HG03342 (cell line): ENCODE measurements at regions not wholly inside any gene's neighbourhood (a gene's known extent, or its start where the extent isn't known, plus 50 kb on each side); places are given as distances from the start of the nearest gene placed in this dataset.
"Not testable (repeated sequence)": the region's sequence is repeated elsewhere in the genome, so short reads cannot be mapped to it uniquely, and the experiment has no call there.

Experiments
- ATAC-seq: cut with Tn5 transposase; IDR thresholded peaks from one replicate; pipeline ENCODE4 v1.9.1; 2021; ENCODE audit warnings: mild to moderate bottlenecking, moderate library complexity; ENCODE audit not compliant: unreplicated experiment

DNA sequence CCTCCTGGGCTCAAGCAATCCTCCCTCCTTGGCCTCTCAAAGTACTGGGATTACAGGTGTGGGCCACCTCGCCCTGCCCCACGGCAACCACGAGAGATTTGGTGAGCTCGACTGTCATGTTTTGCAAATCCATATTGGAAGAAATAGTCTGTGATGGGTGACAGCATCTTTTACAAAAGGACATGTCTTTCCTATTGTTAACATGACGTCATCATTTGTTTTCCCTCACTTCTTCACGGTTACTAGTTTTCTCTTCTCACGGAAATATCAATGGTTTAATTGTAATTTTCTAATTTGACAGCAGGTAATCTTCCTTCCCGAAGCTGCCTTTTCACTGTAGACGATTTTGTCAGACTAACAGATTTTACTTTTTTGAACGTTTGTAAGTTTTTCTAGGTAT is 110.8 kb upstream of the GREM2 start:
- no peak for ATAC-seq

DNA sequence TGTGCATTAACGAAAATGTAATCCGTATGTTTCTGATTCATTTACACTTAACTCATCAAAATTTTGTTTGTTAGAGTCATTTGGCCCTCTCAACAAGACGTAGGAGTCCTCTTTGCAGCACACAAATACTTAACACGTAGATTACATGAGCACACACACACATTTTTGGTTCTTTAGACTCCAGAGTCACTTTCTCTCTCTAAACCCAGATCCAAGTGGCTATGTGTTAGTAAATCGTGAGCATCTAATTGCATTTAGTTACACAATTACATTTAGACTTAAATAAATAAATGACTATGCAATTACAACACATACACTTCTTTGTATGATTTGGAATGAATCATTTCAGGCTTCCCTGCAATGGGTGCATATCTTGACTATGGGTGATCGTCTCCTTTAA is 109.0 kb upstream of the GREM2 start:
- ATAC-seq = no peak

DNA sequence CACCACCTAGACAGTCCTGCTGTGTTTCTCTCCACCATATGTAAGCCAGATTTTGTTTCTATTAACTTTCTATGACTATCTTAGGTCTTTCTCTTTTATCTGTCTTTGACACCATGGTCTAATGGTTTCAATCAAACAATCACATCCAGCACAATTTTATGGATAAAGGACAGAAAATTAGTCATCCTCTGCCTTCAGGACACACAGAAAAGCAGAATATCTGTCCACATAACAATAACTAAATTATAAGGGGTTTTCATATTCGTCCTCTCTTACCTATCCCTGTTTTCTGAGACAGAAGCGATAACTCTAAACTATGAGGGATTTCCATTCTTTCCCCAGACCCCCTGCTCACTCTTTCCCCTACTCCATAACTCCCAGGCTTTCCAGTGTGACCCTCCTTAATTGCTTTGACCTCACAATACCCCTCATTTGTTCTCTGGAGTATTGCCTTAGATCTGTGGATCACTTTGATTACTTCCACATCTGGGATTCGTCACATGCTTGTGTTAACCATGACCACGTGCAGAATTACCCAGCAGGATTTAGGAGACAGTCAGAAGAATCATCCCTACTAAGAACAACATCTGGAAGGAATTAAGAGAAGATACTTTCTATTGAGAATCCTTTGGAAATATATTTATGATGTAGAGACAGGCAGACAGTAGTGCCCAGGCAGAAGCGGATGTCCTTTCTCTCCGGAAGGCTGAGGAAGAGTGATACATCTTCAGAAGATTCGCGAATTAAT is 108.2 kb upstream of the GREM2 start:
- ATAC-seq = no peak

DNA sequence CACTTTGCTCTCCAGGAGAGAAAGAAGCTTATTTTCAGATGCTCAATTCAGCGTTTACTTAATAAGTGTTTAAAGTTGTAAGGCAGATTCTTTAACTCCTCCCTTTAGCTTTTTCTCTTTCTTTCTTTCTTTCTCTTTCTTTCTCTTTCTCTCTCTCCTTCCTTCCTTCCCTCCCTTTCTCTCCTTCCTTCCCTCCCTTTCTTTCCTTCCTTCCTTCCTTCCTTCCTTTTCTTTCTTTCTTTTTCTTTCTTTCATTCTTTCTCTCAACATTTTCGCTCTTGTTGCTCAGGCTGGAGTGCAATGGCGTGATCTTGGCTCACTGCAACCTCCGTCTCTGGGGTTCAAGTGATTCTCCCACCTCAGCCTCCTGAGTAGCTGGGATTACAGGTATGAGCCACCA is 104.6 kb upstream of the GREM2 start:
- not testable (repeated sequence) for ATAC-seq

DNA sequence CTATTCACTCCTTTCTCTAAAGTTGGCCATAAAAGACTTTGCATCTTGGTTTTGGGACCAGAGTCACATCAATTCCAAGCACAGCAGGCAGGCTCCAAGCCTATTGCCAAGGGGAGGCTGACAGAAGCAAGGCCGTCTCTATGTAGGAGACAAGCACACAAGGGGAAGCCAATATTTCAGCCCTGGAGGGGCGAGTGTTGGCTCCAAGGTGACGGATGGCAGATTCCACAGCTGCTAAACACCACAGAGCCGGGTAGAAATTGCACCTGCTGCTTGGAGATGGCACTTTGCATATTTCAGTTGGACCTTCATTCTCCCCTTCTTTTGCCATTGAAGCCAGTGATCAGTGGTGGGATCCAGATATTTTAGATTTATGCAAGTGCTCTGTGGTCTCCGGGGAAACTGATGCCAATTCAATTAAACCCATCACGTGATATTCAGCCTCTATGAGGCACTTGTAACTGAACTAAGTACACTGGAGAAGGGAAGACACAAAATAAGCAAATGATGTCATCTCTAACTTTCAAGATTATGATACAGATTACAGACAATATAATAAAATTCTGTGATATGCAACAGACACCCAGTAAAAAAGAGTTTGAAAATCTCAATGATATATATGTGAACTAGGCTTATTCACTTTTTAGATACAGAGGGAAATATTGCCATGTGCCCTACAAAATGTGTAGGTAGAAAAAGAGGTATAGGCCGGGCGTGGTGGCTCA is 102.8 kb upstream of the GREM2 start:
- no peak for ATAC-seq

- no peak for ATAC-seq
Observed at GRCh38 chr1:240712014-240712731, 100.2 kb upstream of the GREM2 start.

- no peak for ATAC-seq
Observed at GRCh38 chr1:240711020-240711419, 99.1 kb upstream of the GREM2 start.

DNA sequence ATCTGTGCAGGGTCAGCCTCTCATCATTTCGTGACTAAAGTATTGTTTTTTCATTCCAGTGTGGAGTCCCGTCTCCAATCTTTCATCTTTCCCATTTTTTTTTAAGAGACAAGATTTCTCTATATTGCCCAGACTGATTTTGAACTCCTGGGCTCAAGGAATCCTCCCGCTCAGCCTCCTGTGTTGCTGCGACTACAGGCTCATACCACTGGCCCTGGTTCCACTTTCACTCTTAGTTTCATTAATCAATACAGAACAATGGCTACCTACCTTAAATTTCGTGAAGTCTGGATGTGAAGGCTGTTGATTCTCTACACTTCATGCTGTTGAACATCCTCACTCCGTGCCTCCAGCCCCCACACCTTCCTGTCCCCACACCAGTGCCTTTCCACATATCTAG is 97.7 kb upstream of the GREM2 start:
- peak; percentile 45 for ATAC-seq

- ATAC-seq = no peak
Observed at GRCh38 chr1:240706150-240706935, 94.4 kb upstream of the GREM2 start.

DNA sequence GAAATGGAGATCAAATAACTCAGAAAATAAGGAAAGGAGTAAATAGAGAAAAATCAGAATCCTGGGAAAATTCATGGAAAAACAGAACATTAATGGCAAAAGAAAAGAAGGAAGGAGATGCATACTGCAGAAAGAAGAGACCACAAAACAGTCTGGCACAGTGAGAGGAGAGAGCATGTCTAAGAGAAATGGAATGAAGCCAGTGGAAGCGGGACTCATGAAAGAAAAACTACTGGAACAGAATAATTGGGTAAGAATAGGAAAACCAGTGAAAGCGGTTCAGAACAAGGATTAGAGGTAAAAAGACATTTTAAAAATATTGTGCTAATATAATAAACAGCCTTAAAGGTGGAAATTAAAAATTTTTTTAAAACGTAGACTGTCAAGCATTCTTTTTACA is 93.6 kb upstream of the GREM2 start:
- no peak for ATAC-seq

- ATAC-seq = no peak
Observed at GRCh38 chr1:240701412-240701811, 89.5 kb upstream of the GREM2 start.

GRCh38 chr1:240695416-240695815 is 83.5 kb upstream of the GREM2 start:
- no peak for ATAC-seq

- no peak for ATAC-seq
Observed at GRCh38 chr1:240693844-240694243, 81.9 kb upstream of the GREM2 start.

- no peak for ATAC-seq
Observed at GRCh38 chr1:240693036-240693435, 81.1 kb upstream of the GREM2 start.

DNA sequence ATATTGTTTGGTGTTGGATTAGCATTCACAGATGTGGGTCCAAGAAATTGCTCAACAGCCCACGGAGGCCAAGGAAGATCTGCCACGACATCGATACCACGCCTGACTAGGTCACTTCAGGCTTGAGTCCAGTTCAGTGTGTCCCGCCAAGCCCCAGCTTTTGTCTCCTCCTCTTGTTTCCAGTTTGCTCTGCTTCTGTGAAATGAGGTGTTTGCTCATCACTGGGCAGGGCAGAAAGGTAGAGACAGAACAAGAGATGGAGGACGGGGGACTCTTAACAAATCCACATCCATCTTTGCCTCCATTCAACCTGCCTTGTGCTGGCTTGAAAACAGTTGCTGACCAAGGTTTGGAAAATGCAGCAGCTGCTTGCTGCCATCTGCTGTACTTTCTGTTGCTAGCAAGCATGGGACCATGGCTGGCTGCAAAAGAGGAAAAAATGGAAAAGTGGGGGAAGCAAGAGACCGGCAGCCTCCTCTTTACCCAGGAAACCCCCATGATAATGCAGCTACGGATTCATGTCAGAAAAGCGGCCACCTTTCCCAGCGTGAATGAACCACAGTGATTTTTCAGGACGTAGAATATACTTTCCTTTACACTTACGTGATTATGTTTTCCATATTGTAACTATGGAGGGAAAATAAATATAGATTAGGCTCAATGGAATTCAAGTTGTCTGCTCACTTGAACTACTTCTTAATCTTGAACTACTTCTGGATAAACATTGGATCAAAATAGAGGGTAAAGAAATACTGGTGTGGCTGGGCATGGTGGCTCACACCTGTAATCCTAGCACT is 80.2 kb upstream of the GREM2 start:
- no peak for ATAC-seq

DNA sequence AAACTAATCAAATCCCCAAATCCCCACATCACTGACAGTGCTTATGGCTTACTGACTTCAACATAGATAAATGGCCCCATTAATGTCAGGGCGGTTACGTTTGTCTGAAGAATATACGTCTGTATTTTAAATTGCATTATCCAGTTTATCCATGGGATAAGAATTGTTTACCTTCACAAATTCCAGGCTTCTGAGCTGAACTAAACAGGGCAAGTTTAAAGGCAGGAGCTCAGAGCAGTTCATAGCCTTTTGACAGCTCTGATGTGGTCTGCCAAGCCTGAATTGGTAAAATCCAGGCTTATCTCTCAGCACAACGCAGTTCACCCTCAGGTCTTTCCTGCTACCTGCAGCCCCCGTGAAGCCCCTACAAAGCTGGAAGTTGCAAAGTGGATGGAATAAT is 79.5 kb upstream of the GREM2 start:
- ATAC-seq = no peak

DNA sequence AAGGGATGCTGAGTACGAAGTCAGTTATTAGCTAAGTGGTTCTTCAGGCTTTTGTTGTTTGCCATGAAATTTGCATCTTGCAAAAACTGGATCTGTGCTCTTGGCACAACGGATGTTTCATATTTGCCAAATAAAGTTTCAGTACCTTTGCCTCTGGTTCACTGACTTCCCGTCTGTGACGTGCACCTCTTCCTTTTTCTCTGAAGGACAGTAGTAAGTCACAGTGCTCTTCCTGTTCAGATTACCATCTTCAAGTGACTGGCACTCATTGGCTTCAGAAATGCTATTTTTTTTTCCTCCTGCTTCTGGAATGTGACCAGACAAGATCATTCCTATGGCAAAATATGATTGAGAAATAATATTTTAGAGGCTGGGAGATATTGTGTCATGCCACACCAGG is 75.9 kb upstream of the GREM2 start:
- ATAC-seq = peak; percentile 85

GRCh38 chr1:240683576-240683975 is 71.6 kb upstream of the GREM2 start:
- no peak for ATAC-seq

DNA sequence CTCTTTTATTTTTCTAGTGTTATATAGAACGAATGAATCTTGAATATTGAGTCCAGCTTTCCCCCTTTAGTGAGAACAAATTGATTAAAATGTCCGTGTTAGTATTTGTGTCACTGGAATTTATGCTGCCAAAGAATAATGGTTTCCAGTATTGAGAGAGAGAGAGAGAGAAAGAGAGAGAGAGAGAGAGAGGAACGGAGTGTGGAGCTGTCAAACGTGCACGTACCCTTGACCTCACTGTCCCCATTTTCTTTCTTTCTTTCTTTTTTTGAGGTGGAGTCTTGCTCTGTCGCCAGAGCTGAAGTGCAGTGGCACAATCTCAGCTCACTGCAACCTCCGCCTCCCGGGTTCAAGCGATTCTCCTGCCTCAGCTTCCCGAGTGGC is 70.9 kb upstream of the GREM2 start:
- ATAC-seq = no peak

GRCh38 chr1:240682166-240682858 is 70.4 kb upstream of the GREM2 start:
- no peak for ATAC-seq
